ENCODE measurements at regions not wholly inside any gene's neighbourhood (a gene's known extent, or its start where the extent isn't known, plus 50 kb on each side); places are given as distances from the start of the nearest gene placed in this dataset.

DNA sequence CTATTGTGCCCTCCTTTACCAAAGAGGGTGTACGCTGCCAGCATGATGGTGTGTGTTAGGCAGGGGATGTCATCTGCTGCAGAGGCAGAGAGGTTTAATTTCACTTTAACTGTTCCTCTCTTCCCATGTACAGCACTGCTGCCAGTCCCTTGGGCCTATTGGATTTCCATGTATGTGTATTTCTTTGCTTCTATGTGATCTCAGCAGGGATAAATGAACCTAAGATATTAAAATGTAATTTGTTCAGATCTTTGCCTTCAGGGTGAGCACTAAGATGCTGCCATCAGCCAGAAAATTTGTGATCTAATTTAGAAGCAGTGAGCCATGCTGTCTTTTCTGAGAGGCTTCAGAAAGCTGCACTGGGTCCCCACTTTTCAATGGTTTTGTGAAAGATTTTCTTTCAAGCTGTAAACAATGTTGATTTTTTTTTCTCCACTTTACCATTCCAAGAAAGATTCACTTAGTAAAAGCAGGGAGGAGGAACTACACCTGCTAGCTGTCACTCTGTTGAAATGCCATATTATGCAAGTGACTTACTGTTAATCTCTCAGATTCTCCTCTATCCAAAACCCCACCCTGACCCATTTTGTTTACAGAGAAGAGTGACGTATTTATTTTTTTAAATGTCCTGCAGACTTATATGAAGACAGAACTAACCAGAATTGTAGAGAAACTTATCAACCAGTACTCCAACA is 261.9 kb downstream of the TBL1XR1 start:
- in situ Hi-C loops (cut with HindIII; ENCODE audit: low pct_ligation_motif_present, low pct_unique_long_range_greater_than_20kb, low sequenced_read_pairs), result no loop called here
- no peak for DNase-seq

DNA sequence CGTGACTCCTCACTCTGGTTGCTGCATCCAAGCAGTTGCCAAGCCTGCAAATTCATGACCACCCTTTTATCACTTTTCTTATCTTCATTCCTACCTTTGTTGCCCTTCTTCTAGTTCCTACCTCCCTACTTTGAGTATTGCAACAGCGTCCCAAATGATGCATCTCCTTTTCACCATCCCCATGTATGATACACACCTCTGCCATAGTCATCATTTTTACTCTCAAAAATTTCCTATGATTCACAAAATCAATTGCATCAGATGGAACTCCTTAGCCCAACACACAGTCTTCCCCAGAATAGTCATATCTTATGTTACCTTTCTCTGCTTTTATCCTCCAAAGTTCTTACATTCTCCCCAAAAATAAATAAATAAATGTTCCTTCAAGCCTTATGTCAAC is 262.6 kb downstream of the TBL1XR1 start:
- in situ Hi-C loops (cut with HindIII; ENCODE audit: low pct_ligation_motif_present, low pct_unique_long_range_greater_than_20kb, low sequenced_read_pairs), result no loop called here
- DNase-seq, result no peak

DNA sequence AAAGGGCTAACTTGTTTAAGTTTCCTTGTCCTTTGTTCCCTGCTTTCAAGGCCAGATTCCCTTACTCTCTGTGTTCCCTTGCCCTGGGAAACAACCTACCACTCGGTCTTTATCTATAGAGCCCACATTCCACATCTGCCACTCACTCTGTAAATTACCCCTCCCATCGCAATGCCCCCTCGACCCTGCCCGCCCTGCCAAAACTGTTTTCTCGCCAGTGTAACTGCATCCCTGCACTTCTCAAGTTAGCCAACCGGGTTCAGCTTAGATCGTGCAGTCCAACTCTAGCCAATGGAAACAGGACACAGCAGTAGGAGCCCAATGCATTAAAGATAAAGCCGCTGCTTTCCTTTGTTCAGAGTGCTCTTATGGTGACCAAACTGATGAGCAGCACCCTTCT is 263.6 kb downstream of the TBL1XR1 start:
- in situ Hi-C loops (cut with HindIII; ENCODE audit: low pct_ligation_motif_present, low pct_unique_long_range_greater_than_20kb, low sequenced_read_pairs), result no loop called here

DNA sequence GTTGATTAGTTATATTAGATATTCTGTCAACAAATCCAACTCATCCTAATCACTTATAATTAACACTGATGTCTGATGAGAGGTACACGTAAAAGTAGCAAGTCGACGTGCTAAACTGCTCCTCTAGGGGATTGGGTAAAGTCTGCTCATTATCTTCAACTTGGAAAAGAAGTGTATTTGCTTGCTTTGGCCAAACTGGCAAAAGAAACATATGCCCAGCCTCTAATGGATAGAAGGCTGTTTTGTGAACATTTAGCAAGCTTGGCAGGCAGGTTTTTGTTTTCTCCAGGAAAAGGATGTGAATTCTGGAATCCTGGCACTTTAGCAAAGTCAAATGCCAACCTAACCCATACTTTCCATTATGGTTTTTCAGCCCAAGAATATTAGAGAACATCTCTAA is 264.8 kb downstream of the TBL1XR1 start:
- in situ Hi-C loops (cut with HindIII; ENCODE audit: low pct_ligation_motif_present, low pct_unique_long_range_greater_than_20kb, low sequenced_read_pairs), result no loop called here
- no peak for DNase-seq

More for the DNA sequence above, 263.6 kb downstream of the TBL1XR1 start:
- no peak for DNase-seq

DNA sequence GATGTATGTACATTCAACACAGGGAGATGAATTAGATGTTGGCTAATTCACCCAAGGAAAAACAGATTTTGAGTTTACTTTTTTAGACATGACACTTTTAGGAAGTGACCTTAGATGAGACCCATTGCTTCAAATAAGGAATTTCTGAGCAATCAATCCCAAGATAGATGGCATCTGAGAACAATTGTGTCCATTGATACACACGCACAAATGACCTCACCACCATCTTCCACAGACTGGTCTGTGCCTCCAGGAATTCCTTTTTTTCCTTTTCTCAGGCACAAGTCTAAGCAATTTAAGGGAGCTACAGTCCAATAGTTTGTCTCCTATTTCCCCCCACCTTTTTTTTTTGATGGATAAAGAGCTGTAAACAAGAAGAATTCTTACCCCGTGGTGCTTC is 265.3 kb downstream of the TBL1XR1 start:
- DNase-seq, result no peak
- in situ Hi-C loops (cut with HindIII; ENCODE audit: low pct_ligation_motif_present, low pct_unique_long_range_greater_than_20kb, low sequenced_read_pairs), result no loop called here

DNA sequence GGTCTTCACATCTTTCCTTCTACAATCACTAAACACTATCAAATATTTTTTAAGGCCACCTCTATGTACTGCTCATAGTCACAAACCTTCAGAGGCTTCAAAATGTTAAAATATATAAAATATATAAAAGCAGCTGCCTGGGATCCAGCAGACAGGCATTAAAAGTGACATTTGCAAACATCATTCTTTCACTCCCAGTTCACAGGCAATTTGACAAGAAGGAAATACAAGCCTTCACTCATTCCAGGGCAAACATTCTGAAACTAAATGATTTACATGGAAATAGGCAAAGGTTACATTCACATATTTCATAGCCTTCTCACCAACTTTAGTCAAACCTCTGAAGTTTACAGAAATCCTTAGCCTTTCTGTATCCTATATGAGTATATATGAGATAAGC is 266.3 kb downstream of the TBL1XR1 start:
- in situ Hi-C loops (cut with HindIII; ENCODE audit: low pct_ligation_motif_present, low pct_unique_long_range_greater_than_20kb, low sequenced_read_pairs), result no loop called here

DNA sequence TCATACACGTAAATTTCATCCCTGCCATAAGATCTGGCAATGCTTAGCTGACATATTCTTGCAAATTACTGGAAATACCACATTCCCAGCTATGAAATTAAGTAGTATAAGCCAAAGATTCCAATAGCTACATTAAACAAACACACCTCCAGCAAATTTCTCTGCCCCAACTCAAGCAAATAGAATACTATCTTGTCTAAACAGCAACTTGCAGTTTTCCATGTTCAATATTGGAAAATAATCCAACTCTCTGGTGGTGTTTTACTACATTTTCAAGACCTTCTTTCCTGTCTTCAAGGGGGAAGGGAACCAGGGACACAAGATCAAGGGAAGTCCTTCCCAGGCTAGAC is 268.7 kb downstream of the TBL1XR1 start:
- DNase-seq, result no peak
- in situ Hi-C loops (cut with HindIII; ENCODE audit: low pct_ligation_motif_present, low pct_unique_long_range_greater_than_20kb, low sequenced_read_pairs), result no loop called here

More for the DNA sequence above, 266.3 kb downstream of the TBL1XR1 start:
- no peak for DNase-seq

DNA sequence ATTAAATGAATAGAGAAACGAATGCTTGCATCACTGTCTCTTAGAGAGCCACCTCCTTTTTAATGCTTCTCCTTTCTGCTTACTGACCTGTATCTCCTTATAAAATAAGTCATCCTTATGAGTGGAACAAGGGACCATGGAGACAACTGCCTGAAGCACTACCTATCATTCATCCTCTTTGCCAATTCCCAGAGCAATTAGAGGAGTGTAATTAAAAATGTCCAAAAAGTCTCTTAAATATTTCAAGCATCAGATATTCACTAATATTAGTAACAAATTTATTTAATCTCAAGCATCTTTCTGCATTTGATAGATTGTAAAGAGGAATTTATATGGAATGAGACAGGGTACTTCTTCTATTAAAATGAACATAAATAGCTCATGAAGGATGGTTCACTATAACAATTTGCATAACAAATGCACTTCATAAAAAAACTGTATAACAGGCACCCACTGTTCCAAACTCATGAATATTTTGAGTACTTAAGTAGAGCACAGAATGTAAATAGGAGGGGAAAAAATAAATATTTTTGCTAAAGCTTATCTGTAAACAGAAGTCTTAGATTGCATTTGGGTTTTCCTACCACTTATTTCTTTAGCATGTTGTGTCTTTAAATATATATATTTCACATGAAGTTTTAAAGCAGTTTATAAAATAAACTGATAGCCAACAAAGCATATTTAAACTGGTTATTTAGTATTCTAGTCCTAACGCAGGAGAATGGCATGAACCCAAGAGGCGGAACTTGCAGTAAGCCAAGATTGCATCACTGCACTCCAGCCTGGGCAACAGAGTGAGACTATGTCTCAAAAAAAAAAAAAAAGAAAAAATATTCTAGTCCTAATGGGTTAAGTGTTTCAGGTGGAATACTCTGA is 269.3 kb downstream of the TBL1XR1 start:
- in situ Hi-C loops (cut with HindIII; ENCODE audit: low pct_ligation_motif_present, low pct_unique_long_range_greater_than_20kb, low sequenced_read_pairs), result no loop called here
- no peak for DNase-seq

DNA sequence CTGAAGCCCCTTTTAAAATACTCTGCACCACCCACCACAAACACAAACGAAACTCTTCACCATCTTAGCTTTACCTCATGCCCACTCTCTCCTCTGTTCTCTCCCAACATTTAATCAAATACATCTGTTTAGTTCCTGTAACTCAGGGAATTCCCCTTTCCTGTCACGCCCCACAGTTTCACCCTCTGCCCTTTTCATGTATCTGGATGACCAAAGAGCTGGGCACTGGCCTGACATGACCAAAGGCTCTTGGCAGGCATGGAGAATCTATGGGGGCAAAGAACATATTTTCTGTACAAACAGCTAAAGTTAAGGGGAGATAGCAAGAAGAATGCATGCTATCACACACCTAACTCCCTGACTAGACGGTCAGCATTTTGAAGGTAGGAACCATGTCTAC is 270.0 kb downstream of the TBL1XR1 start:
- DNase-seq, result no peak
- in situ Hi-C loops (cut with HindIII; ENCODE audit: low pct_ligation_motif_present, low pct_unique_long_range_greater_than_20kb, low sequenced_read_pairs), result no loop called here

DNA sequence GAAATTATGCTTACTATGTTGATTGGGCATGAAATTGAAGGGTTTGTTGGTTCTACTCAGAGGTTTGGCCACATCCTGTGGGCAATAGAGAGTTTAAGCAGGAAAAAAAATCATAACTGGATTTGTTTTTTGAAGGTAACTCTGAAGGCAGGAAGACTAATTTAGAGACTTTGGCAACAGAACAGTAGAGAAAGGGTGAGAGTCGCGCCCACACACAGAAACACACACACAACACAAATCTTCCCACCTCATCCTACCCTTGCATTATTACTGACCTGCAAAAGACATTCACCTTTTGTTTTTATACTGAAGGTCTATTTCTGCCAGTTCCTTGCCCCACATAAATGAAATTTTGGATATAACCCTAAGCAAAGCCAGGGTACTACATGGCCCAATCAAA is 270.6 kb downstream of the TBL1XR1 start:
- in situ Hi-C loops (cut with HindIII; ENCODE audit: low pct_ligation_motif_present, low pct_unique_long_range_greater_than_20kb, low sequenced_read_pairs), result no loop called here
- DNase-seq, result no peak

DNA sequence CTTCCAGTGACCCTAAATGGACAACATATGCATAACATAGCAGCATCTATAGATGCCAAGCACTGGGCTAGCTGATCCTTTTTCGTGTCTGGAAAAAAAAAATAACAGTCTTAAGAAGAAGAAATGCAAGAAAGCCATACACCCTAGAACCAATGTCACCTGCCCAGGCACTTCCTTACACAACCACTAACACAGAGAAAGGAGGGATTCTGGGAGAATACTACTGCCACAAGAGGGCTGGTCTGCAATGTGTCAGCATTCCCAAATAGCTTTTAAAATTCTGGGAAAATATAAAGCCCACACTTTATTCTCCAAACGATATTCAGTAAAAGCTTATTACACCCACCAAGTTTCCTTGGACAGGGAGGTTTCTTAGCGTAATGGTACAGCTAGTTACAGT is 271.2 kb downstream of the TBL1XR1 start:
- no peak for DNase-seq
- in situ Hi-C loops (cut with HindIII; ENCODE audit: low pct_ligation_motif_present, low pct_unique_long_range_greater_than_20kb, low sequenced_read_pairs), result no loop called here

DNA sequence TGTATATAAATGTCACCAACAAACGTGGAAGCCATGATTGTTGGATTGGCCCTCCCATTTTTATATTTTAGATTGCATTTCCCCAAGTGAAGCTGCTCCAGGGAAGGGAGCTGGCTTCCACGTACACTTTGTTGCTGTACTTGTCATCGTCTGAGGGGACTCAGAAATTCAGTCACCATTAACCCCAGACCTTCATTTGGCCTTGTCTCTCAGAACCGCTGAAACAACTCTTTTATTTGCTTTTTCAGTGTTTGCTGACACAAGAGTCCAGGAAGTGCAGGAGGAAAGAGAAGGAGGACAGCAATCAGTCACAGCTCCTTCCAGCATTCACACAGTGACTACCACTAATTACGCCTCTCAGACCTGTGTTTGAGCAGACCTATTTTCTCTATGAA is 276.5 kb downstream of the TBL1XR1 start:
- DNase-seq, result no peak
- in situ Hi-C loops (cut with HindIII; ENCODE audit: low pct_ligation_motif_present, low pct_unique_long_range_greater_than_20kb, low sequenced_read_pairs), result no loop called here

DNA sequence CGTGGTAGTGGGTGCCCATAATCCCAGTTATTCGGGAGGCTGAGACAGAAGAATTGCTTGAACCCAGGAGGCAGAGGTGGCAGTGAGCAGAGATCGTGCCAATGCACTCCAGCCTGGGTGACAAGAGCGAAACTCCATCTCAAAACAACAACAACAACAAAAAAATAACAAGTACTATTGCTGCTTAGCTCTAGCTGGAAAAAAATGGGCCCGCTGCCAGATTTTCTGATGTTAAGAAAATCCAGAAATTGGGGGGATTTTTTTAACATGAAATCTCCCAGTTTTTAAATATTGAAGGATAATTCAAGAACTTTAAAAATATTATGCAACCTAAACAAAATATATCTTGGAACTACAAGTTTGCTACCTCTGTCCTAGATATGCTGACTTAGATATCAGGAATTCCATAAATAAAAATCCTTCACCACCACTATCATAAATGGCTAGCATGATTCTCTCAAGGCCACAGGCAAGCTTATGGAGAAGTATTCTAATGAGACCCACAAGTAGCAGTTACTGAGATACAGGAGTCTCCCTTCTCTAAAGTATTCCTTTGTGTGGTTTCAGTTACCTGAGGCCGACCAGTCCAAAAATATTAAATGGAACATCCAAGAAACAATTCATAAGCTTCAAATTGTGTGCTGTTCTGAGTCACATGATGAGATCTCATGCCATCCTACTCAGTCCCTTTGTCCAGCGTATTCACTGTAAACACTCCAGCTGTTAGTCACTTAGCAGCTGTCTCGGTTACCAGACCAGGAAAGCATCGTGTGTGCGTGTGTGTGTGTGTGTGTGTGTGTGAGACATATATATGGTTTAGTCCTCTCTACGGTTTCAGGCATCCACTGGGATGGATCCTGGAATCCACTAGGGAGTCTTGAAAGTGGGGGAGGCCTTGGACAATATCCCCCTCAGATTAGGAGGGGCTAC is 277.2 kb downstream of the TBL1XR1 start:
- DNase-seq, result no peak
- in situ Hi-C loops (cut with HindIII; ENCODE audit: low pct_ligation_motif_present, low pct_unique_long_range_greater_than_20kb, low sequenced_read_pairs), result no loop called here

DNA sequence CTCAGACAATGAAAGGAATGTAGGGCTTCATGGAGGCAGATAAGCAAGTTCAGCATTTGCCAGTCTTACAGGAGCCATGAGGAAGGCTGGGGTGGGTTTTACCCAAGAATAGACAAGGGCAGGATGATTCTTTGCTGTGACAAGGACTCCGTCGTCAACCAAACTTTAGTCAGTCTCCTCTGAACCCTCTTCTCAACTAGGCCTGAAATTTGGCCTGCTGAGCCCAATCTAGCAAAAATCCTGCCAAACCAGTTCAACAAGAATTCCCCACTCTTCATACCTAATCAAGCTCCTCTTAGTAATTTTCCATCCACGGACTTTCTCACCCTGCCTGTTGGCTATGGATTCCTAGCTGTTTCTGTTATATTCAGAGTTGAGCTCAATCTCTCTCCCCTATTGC is 280.5 kb downstream of the TBL1XR1 start:
- in situ Hi-C loops (cut with HindIII; ENCODE audit: low pct_ligation_motif_present, low pct_unique_long_range_greater_than_20kb, low sequenced_read_pairs), result no loop called here
- no peak for DNase-seq

DNA sequence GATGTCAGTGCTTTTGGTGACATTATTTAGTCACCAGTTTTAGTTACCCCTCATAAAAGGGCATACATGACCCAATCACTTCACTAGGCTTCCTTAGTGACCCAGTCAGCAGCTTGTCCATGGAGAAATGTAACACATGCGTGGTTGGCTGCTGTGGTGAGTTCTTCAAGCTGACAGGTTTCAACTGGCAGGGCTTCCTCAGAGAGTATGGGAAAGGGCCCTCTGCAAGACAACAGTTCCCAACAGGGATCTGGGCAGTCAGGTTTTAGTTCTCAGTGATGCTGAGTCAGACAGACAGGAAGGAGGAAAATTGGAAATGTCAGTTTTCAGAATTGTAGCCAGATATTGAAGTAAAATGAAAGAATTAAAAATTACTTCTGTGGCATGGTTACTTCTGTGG is 282.5 kb downstream of the TBL1XR1 start:
- DNase-seq, result no peak
- in situ Hi-C loops (cut with HindIII; ENCODE audit: low pct_ligation_motif_present, low pct_unique_long_range_greater_than_20kb, low sequenced_read_pairs), result no loop called here

DNA sequence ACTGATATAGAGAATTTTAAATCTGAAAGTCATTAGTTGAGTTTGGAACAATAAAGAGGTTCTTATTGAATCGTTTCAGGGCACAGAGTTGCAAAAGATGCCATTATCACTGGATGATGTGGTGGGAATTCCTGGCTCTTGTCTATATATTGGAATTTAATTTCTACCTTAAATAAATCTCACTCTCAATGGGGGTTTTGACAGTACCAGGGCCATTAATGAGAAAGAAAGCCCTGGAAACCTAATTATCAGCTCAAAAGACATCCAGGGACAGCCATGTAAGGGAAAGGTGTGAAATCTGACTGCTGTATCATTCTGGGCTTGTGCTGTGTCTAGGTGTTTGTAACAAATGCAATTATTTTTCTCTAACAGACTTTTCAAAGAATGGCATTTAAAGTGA is 285.7 kb downstream of the TBL1XR1 start:
- in situ Hi-C loops (cut with HindIII; ENCODE audit: low pct_ligation_motif_present, low pct_unique_long_range_greater_than_20kb, low sequenced_read_pairs), result no loop called here
- DNase-seq, result no peak

DNA sequence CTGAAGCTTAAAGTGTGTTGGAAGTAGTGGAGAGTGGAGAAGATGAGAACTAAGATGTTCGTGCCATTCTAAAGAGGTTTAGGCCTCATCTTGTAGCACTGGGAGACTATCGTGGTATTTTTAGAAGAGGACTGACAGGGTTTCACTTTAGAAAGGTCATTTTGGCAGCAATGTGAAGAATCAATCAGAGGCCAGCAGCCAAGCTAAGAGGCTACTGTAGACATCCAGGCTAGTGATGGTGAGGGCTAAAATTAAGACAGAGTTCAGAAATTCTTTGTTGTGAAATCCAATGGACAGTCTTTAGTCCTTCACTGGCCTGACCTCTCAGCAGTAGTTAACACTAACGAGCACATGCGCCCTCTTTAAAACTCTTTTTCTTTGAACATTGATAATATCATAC is 288.2 kb downstream of the TBL1XR1 start:
- no peak for DNase-seq
- in situ Hi-C loops (cut with HindIII; ENCODE audit: low pct_ligation_motif_present, low pct_unique_long_range_greater_than_20kb, low sequenced_read_pairs), result no loop called here

DNA sequence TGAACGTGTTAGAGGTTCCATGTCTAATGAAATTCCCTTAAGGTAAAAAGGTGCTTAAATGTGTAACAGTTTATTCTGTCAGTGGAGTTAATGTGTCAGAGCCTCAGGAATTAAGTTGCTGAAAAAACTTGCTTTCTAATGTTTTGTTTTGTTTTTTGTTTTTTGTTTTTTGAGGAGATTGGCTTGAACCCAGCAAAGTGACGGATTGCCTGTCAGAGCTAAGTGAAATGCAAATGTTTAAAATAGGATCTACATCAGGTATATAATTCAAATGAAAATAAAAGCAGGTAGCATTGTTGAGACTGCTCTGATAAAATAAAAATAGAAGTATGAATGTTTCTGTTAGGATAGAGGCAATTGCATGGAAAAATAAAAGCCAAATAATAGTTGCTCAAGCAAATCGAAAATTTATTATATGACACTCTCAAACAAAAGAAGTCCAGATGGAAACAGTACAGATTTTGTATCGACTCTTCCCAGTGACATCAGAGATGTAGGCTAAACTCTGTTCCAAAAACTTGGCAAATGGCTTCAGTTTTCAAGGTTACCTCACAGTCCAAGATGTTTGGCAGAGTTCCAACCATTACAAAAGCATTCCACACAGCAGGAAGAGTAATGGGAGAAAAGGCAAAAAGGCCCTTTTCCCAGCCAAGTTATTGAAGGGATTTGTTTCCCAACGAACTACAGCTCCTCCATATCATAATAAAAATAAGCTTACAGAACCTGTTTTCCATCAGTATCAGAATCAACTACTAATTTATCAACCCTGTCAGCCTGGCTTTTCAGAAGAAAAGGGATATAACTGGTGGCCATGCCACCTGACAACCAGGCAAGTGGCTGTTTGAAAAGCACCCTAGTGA is 291.0 kb downstream of the TBL1XR1 start:
- in situ Hi-C loops (cut with HindIII; ENCODE audit: low pct_ligation_motif_present, low pct_unique_long_range_greater_than_20kb, low sequenced_read_pairs), result no loop called here
- no peak for DNase-seq
